ENCODE measurements at regions not wholly inside any gene's neighbourhood (a gene's known extent, or its start where the extent isn't known, plus 50 kb on each side); places are given as distances from the start of the nearest gene placed in this dataset.

DNA sequence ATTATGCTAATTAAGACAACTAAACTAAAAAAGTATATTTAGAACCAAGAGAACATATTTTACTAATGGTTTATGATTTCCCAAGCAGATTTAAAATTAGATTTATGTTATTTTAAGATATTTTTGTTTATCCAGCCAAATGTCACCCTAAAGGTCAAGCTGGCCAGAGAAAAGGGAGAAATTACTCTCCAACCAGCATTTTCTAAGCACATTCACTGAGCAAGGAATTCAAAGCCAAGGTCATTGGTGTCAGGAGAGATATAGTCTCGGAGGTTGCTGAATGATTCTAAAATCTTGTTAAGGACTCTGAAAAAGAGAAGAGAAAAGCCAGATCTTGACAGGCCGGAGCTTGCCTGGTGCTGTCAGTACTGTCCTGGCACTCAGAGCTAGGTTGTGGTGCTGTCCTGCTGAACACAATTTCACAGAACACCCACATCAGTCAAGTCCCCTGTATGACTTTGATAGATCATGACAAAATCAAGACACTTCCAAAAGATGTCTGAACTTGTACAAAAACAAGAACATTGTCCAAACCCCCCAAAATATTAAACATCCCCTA, 222.3 kb upstream of the SMLR1 start:
- Histone ChIP-seq H3K27ac (replicated peaks) (no peak overlapping the region), H3K4me3 (replicated peaks; ENCODE audit: insufficient read depth, low read length) (no peak overlapping the region), H3K27me3 (ENCODE audit: insufficient read depth, poor library complexity, severe bottlenecking) (no peaks in the 10 kb centered on the region)
- DNase-seq (ENCODE audit: low read depth in 1 of 2, low spot score in 1 of 2), result no peak
- TF ChIP-seq GABPA (IDR thresholded peaks at IDR 0.05; ENCODE audit: low read depth), result no peak

DNA sequence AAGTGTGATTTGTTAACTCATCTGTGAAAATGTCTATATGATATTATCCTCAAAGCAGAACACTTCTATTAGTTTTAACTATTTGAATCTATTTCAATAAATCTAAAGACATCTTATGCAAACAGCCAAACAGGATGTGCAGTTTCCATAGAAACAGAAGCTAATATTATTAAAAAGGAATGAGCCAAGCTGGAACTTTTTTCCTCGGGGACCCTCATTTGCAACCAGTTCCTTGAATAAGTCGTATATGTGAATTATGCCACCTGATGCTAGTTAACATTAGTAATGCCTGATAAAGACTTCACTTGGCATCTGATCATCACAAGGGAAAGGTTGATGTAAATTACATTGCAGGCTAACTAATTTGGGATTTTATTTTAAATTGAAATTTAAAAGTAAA, 216.9 kb upstream of the SMLR1 start:
- TF ChIP-seq GABPA (IDR thresholded peaks at IDR 0.05; ENCODE audit: low read depth) (no peak), POLR2AphosphoS5 (IDR thresholded peaks at IDR 0.05; ENCODE audit: low read depth) (no peak), REST (IDR thresholded peaks at IDR 0.05; ENCODE audit: insufficient replicate concordance, low read depth) (no peak), CTCF (IDR thresholded peaks at IDR 0.05; ENCODE audit: insufficient read depth, low read length) (no peak), SPI1 (IDR thresholded peaks at IDR 0.05; ENCODE audit: borderline replicate concordance, low read depth) (no peak)
- Histone ChIP-seq H3K27me3 (ENCODE audit: insufficient read depth, poor library complexity, severe bottlenecking) (no peaks in the 10 kb centered on the region), H3K4me3 (replicated peaks; ENCODE audit: insufficient read depth, low read length) (no peak overlapping the region), H3K27ac (replicated peaks) (no peak overlapping the region)
- no peak for DNase-seq (ENCODE audit: low read depth in 1 of 2, low spot score in 1 of 2)

DNA sequence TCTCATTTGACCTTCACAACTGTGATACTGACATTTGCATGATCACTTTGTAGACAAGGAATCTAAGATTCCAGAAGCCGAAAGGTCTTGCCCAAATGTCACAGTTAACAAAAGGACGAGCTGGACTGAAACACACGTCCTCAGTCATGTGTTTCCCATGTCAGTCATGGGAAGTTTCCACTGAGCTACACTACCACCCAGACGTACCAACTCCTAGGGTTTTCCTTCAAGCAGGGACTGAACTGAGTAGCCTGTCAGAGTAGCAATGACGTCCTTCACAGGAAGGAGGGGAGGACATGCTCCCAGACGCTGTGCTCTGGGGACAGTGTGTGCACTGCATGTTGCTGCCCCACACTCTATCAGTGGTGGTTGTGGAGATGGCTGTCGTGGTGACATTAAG, 215.8 kb upstream of the SMLR1 start:
- Histone ChIP-seq H3K27ac (replicated peaks) (no peak overlapping the region), H3K4me3 (replicated peaks; ENCODE audit: insufficient read depth, low read length) (no peak overlapping the region), H3K27me3 (ENCODE audit: insufficient read depth, poor library complexity, severe bottlenecking) (no peaks in the 10 kb centered on the region)
- no peak for DNase-seq (ENCODE audit: low read depth in 1 of 2, low spot score in 1 of 2)
- TF ChIP-seq POLR2AphosphoS5 (IDR thresholded peaks at IDR 0.05; ENCODE audit: low read depth), result no peak
- TF ChIP-seq CTCF (IDR thresholded peaks at IDR 0.05; ENCODE audit: insufficient read depth, low read length), result no peak
- TF ChIP-seq GABPA (IDR thresholded peaks at IDR 0.05; ENCODE audit: low read depth), result no peak
- no peak for TF ChIP-seq SPI1 (IDR thresholded peaks at IDR 0.05; ENCODE audit: borderline replicate concordance, low read depth)
- no peak for TF ChIP-seq REST (IDR thresholded peaks at IDR 0.05; ENCODE audit: insufficient replicate concordance, low read depth)

DNA sequence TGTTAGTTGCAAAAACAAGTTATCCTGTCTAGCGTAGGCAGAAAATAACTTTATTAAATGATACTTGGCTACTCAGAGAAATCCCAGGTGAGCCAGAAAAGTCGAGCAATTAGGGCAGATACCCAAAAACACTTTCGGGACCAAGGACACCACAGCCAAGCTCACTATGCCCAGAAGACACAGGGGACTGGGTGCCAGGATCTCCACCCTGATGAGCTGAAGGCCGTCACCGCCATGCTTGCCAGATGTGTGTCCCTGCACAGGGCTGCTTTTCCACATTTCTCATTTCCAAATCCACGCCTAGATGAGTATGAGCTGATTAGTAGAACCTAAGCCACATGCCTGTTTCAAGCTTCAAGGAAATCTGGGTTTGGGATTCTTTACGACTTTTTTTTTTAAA, 214.0 kb upstream of the SMLR1 start:
- Histone ChIP-seq H3K27me3 (ENCODE audit: insufficient read depth, poor library complexity, severe bottlenecking) (no peaks in the 10 kb centered on the region), H3K27ac (replicated peaks) (no peak overlapping the region), H3K4me3 (replicated peaks; ENCODE audit: insufficient read depth, low read length) (no peak overlapping the region)
- no peak for DNase-seq (ENCODE audit: low read depth in 1 of 2, low spot score in 1 of 2)
- TF ChIP-seq POLR2AphosphoS5 (IDR thresholded peaks at IDR 0.05; ENCODE audit: low read depth) (no peak), GABPA (IDR thresholded peaks at IDR 0.05; ENCODE audit: low read depth) (no peak), REST (IDR thresholded peaks at IDR 0.05; ENCODE audit: insufficient replicate concordance, low read depth) (no peak), CTCF (IDR thresholded peaks at IDR 0.05; ENCODE audit: insufficient read depth, low read length) (no peak), SPI1 (IDR thresholded peaks at IDR 0.05; ENCODE audit: borderline replicate concordance, low read depth) (no peak)
